Activated CD4-positive, alpha-beta T cell treated with anti-CD3 and anti-CD28 coated beads, Interleukin-10, Interleukin-2, amounts not matched to agents 100 ng/mL and 50 ng/mL, durations not matched to agents 16 hours and 8 hours (primary cell): ENCODE measurements at regions not wholly inside any gene's neighbourhood (a gene's known extent, or its start where the extent isn't known, plus 50 kb on each side); places are given as distances from the start of the nearest gene placed in this dataset.
"Not testable (repeated sequence)": the region's sequence is repeated elsewhere in the genome, so short reads cannot be mapped to it uniquely, and the experiment has no call there.

Experiments used
- DNase-seq: peaks from one replicate; pipeline ENCODE4 v3.0.0-alpha.2; 2020

- DNase-seq, result no peak
Observed at GRCh38 chr3:127033171-127033570, 50.3 kb downstream of the PLXNA1 start.

DNA sequence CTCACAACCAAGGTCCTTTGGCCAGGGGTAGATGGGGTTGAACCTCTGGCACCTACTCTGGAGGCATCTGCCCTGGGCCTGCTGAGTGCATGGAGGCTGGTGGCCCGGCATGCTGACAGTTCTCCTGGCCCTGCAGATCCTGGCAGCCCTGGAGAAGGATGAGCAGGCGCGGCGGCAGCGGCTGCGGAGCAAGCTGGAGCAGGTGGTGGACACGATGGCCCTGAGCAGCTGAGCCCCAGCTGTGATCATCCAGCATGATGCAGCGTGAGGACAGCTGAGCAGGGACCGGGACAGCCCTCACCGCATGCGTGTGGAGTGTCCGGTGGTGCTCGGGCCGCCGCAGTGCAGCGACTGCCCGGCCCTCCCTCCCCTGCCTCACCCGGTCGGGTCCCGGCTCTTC is 50.9 kb downstream of the PLXNA1 start:
- no peak for DNase-seq

DNA sequence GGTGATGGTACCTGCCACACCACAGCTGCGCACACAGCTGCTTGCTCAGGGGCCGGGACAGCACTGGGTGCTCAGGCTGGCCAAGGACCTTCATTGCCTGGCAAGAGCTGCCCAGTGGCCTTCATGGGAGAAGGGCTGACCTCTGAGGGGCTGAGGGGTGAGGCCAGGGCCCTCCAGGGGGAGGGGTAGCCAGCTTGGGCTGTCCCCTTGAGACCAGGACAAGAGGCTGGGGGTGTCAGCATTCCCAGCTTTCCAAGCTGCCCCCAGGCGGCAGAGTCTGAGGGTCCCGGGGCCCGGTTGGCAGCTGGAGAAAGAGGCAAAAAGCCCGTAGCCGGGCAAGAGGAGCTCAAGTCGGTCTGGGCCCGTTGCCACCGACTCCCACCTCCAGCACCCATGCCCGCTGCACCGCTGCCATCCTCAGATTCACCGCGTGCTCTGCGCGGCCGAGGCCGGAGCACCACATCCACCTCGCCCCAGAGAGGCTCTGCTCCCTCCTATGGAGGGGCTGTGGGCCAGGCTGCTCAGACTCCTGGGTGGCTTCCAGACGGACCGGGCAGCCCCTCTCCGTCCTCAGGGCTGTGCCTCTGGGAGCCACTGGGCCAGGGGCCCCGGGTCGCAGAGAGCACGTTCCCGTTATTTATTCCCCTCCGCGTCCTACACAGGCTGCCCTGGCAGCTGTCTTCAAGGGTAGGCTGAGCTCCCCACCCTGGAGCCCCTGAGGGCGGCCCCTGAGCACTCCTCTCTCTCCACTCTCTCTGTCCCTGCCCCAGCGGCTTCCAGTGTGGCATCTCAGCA is 51.5 kb downstream of the PLXNA1 start:
- DNase-seq, result no peak

GRCh38 chr3:127034990-127035652 is 52.2 kb downstream of the PLXNA1 start:
- DNase-seq, result no peak

- no peak for DNase-seq
Observed at GRCh38 chr3:127035677-127036076, 52.8 kb downstream of the PLXNA1 start.

DNA sequence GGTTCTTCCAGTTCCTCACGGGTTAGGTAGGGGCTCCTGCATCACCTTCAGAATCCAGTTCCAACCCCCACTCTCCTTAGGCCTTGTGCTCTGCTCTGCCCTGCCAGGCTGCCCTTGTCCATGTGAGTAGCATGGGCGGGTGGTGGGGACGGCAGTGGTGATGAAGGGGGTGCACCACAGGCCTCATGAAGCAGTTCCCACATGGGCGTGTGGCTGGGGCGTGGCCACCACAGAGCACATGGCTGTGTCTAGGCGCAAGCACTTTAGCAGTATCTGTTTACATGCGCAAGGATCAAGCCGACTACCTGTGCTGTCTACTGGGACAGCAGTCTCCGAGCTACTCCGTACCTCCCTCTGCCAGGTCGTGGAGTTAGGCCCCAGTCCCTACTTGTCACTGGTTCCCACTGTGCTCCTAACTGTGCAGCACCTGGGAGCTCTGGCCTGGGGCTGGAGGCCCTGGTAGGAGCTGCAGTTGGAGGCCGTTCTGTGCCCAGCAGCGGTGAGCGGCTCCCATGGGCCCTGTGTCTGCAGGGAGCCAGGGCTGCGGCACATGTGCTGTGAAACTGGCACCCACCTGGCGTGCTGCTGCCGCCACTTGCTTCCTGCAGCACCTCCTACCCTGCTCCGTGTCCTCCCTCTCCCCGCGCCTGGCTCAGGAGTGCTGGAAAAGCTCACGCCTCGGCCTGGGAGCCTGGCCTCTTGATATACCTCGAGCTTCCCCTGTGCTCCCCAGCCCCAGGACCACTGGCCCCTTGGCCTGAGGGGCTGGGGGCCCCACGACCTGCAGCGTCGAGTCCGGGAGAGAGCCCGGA is 53.5 kb downstream of the PLXNA1 start:
- DNase-seq, result no peak

DNA sequence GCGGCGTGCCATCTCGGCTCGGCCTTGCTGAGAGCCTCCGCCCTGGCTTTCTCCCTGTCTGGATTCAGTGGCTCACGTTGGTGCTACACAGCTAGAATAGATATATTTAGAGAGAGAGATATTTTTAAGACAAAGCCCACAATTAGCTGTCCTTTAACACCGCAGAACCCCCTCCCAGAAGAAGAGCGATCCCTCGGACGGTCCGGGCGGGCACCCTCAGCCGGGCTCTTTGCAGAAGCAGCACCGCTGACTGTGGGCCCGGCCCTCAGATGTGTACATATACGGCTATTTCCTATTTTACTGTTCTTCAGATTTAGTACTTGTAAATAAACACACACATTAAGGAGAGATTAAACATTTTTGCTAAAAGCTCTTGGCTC is 54.1 kb downstream of the PLXNA1 start:
- no peak for DNase-seq

GRCh38 chr3:127037418-127037841 is 54.5 kb downstream of the PLXNA1 start:
- no peak for DNase-seq

DNA sequence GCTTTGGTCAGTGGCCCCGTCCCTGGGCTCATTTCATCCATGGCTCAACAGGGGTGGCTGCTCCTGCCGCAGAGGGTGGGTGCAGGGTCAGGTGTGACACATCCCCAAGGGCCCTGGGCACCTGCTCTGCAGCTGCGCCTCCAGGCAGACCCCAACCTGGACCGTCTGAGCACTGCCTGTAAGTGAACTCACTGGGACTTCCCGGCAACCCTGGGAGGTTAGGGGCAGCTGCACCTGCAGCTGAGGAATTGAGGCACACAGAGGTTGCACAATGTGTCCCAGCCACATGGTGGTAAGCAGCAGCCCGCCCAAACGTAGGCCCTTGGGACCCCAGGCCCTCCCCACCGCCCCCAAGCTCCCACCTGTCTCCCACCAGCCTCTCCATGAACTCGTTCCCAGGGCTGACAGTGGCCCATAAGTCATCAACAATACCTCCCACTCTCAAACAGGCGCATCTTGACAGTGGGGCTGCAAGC is 55.1 kb downstream of the PLXNA1 start:
- no peak for DNase-seq

- no peak for DNase-seq
Observed at GRCh38 chr3:127038466-127038865, 55.6 kb downstream of the PLXNA1 start.

DNA sequence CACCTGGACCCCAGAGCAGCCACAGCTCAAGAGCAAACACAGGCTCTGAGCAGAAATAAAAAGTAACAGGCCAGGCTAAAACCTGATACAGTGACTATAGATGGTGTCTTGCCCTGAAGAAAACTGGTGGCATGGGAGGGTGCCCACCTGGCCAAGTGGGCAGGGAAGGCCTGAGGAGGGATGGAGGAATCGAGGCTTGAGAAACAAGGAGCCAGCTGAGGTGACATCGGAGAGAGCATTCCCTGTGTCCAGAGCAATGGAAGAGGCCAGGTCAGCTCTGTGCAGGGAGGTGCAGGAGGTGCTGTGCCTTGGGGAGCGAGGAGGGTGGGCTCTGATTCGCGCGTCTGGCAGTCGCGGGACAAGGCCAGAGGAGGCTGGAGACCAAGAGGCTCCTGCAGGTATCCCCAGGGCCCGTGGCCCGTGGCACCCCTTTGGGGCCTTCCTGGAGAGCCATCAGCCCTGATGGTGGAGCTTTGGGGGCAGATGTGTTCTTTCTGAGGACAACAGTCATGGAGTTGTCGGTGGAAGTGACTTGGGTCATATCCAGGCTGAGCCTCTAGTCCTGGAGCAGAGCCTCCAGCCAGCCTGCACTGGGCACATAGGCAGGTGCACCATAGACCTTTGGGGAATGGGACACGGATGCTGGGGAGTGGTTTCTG is 56.1 kb downstream of the PLXNA1 start:
- no peak for DNase-seq

DNA sequence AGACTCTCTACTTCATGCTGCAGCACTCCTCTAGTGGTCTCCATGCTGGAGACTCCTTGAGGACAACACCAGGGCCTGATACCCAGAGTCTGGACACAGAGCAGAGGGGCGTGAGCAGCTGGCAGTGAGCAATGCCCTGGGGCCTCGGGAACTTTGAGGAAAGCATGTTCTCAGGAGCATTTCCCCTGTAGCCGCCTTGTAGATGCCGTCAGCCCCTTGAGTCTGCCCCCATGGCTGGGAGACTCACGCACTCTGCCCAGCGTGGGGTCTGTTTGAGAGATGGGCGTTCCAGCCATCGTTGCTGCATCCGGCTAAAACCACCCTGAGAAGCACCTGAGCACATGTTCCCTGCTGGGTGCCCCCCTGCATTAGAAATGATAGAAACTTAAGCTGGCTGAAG is 56.8 kb downstream of the PLXNA1 start:
- no peak for DNase-seq

DNA sequence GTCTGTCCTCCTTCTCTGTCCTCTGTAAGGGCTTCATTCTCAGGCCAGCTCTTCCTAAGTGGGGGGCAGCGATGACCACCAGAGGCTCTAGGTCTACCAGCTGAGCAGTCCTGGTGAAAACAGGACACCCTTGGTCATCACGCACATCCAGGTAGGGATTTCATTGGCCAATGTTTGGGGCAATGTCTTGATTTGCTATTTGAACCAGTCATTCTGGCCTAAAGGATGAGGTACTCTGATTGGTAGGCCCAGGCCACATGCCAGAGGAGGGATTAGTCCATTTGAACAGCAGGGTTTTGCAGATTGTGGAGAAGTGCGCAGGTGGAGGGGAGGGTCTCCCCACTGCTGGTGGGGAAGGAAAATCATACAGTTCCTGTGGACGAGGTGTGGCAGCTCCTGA is 57.3 kb downstream of the PLXNA1 start:
- no peak for DNase-seq

GRCh38 chr3:127041264-127041820 is 58.4 kb downstream of the PLXNA1 start:
- no peak for DNase-seq

GRCh38 chr3:127041933-127042332 is 59.0 kb downstream of the PLXNA1 start:
- no peak for DNase-seq

- no peak for DNase-seq
Observed at GRCh38 chr3:127042634-127043033, 59.7 kb downstream of the PLXNA1 start.

DNA sequence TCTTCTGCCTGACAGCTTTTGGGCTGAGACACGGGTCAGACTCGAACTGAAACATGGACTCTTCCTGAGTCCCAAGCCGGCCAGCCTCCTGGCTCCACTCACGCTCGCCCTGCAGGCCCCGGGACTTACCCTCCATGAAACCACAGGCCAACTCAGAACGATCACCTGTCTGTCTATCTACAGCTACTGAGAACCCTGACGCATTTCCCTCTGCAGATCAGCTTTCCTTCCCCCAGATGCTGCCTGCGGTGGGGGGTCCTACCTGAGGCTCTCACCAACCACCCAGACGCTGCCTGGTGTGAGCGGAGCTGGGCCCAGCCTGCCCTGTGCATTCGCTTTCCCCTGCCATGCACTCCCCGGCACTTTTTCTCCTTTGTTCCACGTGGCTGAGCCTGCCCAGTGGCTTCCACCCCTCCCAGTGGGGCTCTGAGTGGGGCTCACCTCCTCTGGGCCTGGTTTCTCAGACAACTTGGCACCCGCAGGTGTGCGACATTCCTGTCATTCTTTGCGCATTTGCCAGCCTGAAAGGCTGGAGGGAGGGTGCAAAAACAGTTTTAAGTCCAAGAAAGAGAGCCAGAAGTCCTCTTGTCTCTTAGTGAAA is 60.2 kb downstream of the PLXNA1 start:
- DNase-seq, result no peak

DNA sequence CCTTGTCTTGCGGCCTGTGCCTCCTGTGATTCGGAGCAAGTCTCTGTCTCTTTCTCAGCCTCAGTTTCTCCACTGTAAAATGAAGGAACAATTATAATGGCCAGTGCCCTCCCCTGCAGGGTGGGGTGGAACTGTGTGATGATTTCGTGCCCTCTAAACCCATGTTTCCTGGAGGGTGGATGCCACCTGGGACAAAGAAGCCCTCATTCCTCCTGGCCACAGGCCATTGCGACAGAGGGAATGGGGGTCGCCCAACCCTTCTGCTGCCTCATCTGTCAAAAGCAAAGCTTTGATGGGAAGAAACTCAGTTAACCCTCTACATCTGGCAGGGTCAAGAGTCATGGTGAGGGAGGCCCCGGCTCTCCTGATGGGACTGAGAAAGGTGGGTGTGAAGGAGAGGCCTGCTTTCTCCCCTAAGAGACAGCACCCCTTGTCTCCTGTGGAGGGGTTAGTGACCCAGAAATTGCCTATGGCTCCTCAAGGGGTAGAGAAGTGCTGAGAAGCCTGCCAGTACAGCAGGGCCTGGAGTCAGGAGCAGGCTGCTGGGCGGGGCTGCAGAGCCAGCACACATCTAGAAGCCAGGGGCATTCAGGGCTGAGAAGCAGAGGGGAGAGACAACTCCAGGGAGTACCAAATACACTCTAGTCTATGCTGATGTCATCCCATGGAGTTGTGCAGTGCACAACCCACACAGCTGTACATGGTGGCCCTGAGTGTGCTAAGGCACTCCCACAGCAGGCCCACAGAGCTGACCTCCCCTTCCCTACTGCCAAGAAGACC is 61.0 kb downstream of the PLXNA1 start:
- DNase-seq, result no peak

DNA sequence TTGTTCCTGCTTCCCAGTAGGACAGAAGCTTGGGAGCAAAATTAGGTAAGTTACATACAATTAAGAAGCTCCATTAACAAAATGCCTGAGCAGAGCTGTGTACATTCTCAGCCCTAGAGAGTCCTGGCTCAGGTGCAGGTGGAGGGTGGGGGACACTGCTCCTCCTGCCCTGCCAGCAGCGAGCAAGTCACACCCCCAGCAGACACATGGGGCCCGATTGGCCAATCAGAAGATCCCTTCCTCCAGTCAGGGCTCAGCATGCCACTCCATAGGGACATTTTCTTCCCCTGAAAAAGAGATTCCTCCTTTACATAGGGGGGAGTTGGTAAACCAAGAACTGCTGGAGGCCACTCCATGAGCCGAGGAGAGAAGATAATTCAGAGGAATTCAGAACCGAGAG is 62.1 kb downstream of the PLXNA1 start:
- DNase-seq, result no peak

DNA sequence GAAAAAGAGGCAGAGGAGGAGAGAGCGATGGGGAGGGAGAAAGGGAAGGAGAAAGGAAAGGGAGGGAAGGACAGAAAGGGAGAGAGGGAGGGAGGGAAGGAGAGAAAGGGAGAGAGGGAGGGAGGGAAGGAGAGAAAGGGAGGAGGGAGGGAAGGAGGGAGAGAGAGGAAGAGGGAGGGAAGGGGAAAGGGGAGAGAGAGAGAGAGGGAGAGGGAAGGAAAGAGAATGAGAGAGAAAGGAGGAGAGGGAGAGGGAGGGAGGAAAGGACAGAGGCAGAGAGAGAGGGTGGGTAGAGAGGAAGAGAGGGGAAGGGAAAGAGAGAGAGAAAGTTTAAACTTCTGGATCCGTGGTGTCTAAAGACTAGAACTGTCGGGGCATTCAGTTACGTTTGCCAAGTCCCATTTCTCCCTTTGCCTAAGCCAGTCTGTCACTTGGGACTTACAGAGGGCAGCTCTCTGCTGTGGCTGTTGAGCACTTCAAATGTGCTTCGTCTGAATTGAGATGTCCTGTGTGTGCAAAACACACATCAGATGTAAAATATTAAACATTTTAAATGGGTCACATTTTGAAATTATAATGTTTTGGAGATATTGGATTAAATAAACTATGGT is 62.6 kb downstream of the PLXNA1 start:
- no peak for DNase-seq

DNA sequence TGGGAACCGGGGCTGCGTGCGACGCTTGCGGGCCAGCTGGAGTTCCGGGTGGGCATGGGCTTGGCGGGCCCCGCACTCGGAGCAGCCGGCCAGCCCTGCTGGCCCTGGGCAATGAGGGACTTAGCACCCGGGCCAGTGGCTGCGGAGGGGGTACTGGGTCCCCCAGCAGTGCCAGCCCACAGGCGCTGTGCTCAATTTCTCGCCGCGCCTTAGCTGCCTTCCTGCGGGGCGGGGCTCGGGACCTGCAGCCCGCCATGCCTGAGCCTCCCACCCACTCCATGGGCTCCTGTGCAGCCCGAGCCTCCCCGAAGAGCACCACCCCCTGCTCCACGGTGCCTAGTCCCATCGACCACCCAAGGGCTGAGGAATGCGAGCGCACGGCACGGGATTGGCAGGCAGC is 63.8 kb downstream of the PLXNA1 start:
- DNase-seq, result not testable (repeated sequence)
